Ovary (tissue), 3 donors: ENCODE measurements at regions not wholly inside any gene's neighbourhood (a gene's known extent, or its start where the extent isn't known, plus 50 kb on each side); places are given as distances from the start of the nearest gene placed in this dataset.

Source experiments
- EP300 ChIP-seq: sonication (generic); formaldehyde crosslinking; IDR thresholded peaks from one replicate; pipeline ENCODE4 v1.6.1; 2017; ENCODE audit warnings: antibody characterized with exemption
- POLR2A ChIP-seq: fragments of 450-650 bp; IDR thresholded peaks from one replicate; pipeline ENCODE4 v1.6.1; 2017; ENCODE audit warnings: antibody characterized with exemption, mild to moderate bottlenecking, moderate library complexity
- TF ChIP-seq, protein P1 (sequence below), 3 donors: fragments of 450-650 bp in 2 of 3; fragments of 200-600 bp in 1 of 3; IDR thresholded peaks; one replicate each; pipeline versions ENCODE4 v1.5.1 to v1.8.0; 2016 to 2022; ENCODE audit warnings: antibody characterized with exemption in 3 of 3, mild to moderate bottlenecking in 1 of 3
- donor health status: DM: no; HTN: no; CAD: no.

DNA sequence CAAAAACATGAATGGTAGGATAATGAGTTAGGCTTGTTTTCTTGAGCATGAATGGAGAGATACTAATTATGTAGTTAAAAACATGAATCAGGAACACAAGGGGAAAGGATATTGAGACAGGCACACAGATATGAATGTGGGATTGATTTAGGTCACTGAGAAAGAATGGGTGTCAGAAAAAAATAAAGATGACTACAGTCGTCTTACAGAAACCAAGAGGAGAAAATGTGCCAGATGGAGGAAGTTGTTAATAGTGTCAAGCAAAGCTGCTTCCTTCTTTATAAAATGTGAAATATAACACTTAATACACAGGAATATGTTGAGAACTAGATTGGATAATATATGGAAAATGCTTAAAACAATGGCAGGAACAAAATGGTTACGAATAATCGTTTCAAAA lies 173.3 kb upstream of the BET1 start:
- TF ChIP-seq, protein P1, sequence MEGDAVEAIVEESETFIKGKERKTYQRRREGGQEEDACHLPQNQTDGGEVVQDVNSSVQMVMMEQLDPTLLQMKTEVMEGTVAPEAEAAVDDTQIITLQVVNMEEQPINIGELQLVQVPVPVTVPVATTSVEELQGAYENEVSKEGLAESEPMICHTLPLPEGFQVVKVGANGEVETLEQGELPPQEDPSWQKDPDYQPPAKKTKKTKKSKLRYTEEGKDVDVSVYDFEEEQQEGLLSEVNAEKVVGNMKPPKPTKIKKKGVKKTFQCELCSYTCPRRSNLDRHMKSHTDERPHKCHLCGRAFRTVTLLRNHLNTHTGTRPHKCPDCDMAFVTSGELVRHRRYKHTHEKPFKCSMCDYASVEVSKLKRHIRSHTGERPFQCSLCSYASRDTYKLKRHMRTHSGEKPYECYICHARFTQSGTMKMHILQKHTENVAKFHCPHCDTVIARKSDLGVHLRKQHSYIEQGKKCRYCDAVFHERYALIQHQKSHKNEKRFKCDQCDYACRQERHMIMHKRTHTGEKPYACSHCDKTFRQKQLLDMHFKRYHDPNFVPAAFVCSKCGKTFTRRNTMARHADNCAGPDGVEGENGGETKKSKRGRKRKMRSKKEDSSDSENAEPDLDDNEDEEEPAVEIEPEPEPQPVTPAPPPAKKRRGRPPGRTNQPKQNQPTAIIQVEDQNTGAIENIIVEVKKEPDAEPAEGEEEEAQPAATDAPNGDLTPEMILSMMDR (IDR thresholded peaks at IDR 0.05), result no peak
- no peak for TF ChIP-seq POLR2A
- no peak for TF ChIP-seq EP300
